HG02885 (cell line): ENCODE measurements at regions not wholly inside any gene's neighbourhood (a gene's known extent, or its start where the extent isn't known, plus 50 kb on each side); places are given as distances from the start of the nearest gene placed in this dataset.

Experiments used
- ATAC-seq: cut with Tn5 transposase; IDR thresholded peaks from one replicate; pipeline ENCODE4 v1.9.1; 2021; ENCODE audit warnings: mild to moderate bottlenecking; ENCODE audit not compliant: unreplicated experiment, poor library complexity

- no peak for ATAC-seq
Measured at GRCh38 chr12:75908961-75909605, 122.5 kb downstream of the PHLDA1 start.

- ATAC-seq: no peak
Measured at GRCh38 chr12:75905922-75906321, 125.7 kb downstream of the PHLDA1 start.

- ATAC-seq: no peak
Measured at GRCh38 chr12:75900781-75901254, 130.8 kb downstream of the PHLDA1 start.

- no peak for ATAC-seq
Measured at GRCh38 chr12:75900226-75900625, 131.3 kb downstream of the PHLDA1 start.

GRCh38 chr12:75894965-75895754 is 136.4 kb downstream of the PHLDA1 start:
- no peak for ATAC-seq

- ATAC-seq: no peak
Measured at GRCh38 chr12:75893765-75894164, 137.8 kb downstream of the PHLDA1 start.

GRCh38 chr12:75892731-75893408 is 138.7 kb downstream of the PHLDA1 start:
- no peak for ATAC-seq

GRCh38 chr12:75891072-75891471 is 140.5 kb downstream of the PHLDA1 start:
- ATAC-seq: no peak

GRCh38 chr12:75890660-75891059 is 140.9 kb downstream of the PHLDA1 start:
- no peak for ATAC-seq

GRCh38 chr12:75890141-75890540 is 141.4 kb downstream of the PHLDA1 start:
- no peak for ATAC-seq

GRCh38 chr12:75888874-75889613 is 142.5 kb downstream of the PHLDA1 start:
- ATAC-seq: no peak

- ATAC-seq: no peak
Measured at GRCh38 chr12:75888399-75888798, 143.2 kb downstream of the PHLDA1 start.

- no peak for ATAC-seq
Measured at GRCh38 chr12:75887979-75888378, 143.6 kb downstream of the PHLDA1 start.

- ATAC-seq: no peak
Measured at GRCh38 chr12:75884465-75884985, 147.1 kb downstream of the PHLDA1 start.

- no peak for ATAC-seq
Measured at GRCh38 chr12:75883241-75883640, 148.3 kb downstream of the PHLDA1 start.

- no peak for ATAC-seq
Measured at GRCh38 chr12:75882421-75882820, 149.2 kb downstream of the PHLDA1 start.

GRCh38 chr12:75881920-75882319 is 149.7 kb downstream of the PHLDA1 start:
- no peak for ATAC-seq

GRCh38 chr12:75877763-75878621 is 153.6 kb downstream of the PHLDA1 start:
- no peak for ATAC-seq
